ENCODE measurements at regions not wholly inside any gene's neighbourhood (a gene's known extent, or its start where the extent isn't known, plus 50 kb on each side); places are given as distances from the start of the nearest gene placed in this dataset.

GRCh38 chr2:100627330-100628300, 64.8 kb downstream of the PDCL3 start:
- DNase-seq: no peak

DNA sequence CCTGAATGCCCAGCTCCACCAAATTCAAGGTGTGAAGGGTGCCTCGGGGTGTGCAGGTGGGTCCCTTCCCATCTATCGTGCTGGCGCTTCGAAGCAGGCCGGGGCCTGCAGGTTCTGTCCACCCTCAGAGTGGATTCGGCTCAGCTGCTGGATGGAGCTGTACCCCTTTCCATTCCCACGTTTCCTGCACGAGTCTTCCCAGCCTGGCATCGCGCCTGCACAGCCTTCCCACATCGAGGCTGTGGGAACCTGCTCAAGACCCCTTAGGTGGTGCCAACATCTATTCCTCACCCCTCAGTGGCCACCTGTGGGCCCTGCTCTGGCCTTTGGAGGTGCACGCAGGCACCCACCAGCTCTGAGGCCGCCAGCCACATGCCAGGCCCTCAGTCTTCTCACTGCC, 65.7 kb downstream of the PDCL3 start:
- DNase-seq: no peak

DNA sequence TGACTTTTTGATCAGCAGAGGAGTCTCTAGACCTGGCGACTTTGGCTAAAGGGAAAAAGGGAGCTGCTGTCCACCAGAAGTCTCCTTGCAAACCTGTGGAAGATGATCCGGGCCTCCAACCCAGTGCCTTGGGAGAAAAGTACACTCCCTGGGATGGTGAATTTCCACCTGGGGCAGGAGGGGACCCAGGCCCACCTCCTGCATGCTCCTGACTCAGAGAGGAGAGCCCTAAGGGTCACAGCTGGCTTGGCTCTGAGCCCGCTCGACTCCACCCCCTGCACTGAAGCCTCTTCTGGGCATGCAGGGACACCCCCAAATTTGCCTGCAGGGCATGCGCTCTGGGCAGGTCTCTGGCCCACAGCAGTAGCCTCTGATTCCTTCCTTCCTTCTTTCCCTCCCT, 66.5 kb downstream of the PDCL3 start:
- no peak for DNase-seq

DNA sequence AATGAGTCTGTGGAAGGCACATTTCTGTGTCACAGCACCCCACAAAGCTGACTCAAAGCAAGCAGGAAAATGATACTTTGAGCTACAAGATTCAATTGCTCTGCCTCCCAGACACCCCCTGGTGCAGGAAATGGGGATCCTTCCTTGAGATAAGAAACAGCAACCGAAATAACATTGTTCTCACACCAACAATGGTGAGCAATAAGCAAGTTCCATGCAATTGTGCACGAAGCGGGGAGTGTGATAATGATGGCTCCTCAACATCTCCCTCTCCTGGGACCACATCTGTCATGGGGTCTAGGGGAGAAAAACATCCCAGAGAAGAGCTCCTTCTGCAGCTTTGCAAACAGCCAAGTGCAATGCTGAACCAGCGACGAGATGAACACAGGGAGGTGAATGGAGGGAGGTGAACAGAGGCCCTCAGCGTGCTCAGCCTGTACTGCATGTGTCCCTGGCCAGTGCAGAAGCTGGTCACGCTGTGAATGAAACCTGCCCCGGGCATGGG, 67.7 kb downstream of the PDCL3 start:
- DNase-seq: no peak

DNA sequence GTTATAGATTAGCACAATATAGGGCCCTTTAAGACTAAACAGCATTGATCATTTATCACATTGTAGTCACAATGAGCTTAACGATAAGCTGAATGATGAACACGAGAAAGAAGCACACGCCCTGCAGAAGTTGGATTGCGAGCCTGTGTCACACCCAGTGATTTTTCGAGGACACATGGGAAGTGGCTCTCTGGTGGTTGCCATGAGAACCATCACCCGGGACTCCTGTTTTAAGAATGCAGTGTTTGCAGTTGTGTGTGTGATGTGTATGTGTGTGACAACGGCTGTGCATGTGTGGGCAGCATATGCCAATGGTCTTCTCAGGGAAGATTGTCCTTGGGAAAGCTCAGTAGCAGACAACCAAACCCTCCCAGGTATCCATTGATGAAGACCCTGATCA, 69.2 kb downstream of the PDCL3 start:
- DNase-seq: no peak

DNA sequence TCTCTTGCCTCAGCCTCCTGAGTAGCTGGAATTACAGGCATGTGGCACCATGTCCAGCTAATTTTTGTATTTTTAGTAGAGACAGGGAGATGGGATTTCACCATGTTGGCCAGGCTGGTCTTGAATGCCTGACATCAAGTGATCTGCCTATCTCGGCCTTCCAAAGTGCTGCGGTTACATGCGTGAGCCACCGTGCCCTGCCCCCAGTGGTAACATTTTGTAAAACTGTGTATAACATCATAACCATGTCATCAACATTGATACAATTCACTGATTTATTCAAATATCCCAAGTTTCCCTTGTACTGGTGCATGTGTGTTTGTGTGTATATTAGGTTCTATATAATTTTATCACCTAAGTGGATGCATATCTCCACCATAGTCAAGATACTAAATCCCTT, 70.0 kb downstream of the PDCL3 start:
- no peak for DNase-seq

GRCh38 chr2:100639588-100640390, 77.0 kb downstream of the PDCL3 start:
- DNase-seq: no peak

GRCh38 chr2:100640431-100641124, 77.8 kb downstream of the PDCL3 start:
- DNase-seq: no peak

- no peak for DNase-seq
Observed at GRCh38 chr2:100641125-100641435, 78.3 kb downstream of the PDCL3 start.

DNA sequence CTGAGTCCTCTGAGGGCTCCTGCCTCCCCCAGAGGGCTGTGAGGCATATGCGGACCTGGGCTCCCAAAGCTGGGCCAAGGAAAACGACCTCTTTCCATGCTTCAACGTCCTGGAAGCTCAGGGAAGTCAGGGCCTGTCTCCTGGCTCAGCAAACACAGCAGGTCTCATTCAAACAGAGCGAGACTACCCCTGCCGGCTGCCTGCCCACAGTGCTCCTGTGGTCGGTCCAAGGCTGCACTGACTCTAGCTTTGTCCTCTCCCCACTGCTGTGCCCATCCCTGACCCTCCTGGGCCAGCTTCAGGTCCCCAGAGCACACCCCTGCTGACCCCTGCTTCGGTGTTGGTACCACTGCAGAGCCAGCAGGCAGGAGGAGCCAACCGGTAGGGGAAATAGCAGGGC, 79.6 kb downstream of the PDCL3 start:
- DNase-seq: no peak

- no peak for DNase-seq
Observed at GRCh38 chr2:100643467-100643866, 80.7 kb downstream of the PDCL3 start.

GRCh38 chr2:100643906-100644501, 81.2 kb downstream of the PDCL3 start:
- DNase-seq: no peak

- DNase-seq: no peak
Observed at GRCh38 chr2:100645695-100646429, 83.1 kb downstream of the PDCL3 start.

DNA sequence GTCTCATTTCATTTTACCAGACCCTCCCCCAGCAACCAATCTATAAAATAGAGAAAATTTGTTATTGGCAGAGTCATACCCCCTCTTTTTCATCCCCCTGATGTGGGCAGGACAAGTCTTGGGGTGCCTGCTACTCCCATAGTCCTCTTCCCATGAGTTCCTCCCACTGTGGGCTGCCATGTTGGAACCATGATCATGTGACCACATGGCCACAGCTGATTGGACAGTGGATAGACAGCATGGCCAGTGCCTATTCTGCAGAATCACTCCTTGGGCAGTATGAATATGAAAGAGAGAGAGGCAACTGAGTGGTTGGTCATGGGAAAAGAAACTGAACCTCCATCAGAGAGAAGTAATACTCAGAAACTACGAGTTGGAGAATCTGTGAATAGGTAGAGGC, 84.9 kb downstream of the PDCL3 start:
- no peak for DNase-seq

DNA sequence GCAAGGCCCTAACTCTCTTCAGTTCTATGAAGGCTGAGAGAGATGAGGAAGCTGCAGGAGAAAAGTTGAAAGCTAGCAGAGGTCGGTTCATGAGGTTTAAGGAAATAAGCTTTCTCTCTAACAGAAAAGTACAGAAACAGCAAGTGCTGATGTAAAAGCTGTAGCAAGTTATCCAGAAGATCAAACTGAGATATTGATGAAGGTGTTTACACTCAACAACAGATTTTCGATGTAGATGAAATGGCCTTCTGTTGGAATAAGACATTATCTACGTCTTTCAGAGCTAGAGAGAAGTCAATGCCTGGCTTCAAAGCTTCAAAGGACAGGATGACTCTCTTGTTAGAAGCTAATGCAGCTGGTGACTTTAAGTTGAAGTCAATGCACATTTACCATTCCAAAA, 87.4 kb downstream of the PDCL3 start:
- DNase-seq: no peak

GRCh38 chr2:100653449-100654035, 90.7 kb downstream of the PDCL3 start:
- no peak for DNase-seq

DNA sequence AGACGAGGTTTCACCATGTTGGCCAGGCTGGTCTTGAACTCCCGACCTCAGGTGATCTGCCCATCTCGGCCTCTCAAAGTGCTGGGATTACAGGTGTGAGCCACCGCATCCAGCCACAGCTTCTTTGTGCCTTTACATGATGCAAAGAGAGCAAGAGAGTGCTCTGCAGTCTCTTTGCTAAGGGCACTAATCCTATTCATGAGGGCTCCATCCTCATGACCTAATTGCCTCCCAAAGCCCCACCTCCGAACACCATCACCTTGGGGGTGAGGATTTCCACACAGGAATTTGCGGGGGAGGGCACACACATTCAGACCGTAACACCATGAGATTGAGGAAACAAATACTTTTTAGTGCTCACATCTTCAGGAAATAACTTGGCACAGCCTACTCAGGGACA, 91.8 kb downstream of the PDCL3 start:
- no peak for DNase-seq

- no peak for DNase-seq
Observed at GRCh38 chr2:100655446-100655845, 92.7 kb downstream of the PDCL3 start.

DNA sequence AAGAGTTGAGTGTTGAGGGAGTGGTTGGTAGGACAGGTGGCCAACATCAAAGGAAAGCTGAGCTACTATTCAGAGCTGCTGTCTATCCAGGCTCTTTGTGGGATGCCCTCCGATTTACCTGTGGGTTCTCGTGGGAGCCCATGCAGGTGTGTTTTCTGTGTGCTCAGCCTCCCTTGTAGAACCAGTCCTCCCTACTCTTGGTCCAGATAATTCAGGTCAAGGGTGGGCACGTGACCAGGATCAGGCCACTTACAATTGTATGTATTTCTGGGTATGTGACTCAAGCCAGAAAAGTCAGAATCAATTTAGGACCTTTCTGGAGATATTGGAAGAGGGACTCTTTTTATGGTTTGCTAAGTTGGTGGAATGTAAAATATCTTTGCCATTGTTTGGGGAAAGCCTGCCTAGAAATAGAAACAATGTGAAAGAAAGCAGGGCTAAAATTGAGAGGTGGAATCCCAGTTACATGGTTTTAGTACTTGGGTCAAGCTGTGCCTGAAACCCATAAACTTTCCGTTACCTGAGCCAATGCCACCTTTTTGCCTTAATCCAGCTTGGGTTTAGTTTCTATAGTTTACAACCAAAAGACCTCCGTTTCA, 93.2 kb downstream of the PDCL3 start:
- DNase-seq: no peak

- DNase-seq: no peak
Observed at GRCh38 chr2:100658017-100658416, 95.2 kb downstream of the PDCL3 start.
